ENCODE measurements at regions not wholly inside any gene's neighbourhood (a gene's known extent, or its start where the extent isn't known, plus 50 kb on each side); places are given as distances from the start of the nearest gene placed in this dataset.

DNA sequence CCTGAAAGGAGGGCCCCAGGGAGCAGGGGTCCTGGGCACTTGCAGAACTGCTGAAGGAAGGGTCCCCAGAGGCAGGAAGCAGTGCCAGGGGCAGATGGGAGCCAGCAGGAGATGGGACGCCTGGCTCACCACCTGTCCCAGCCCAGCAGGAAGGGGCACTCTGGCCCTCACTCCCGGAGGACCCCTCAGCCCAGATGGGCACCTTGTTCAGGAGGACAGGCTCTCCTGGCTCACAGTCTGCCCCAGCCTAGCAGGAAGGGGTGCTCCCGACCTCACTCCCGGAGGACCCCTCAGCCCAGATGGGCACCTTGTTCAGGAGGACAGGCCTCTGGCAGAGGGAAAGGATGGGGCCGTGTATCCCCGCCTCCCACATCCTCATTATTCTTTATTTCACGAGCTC is 331.4 kb upstream of the SHH start:
- no peak overlapping the region for H3K4ac ChIP-seq (ENCODE audit: low read depth, low read length)
- no peaks in the 10 kb centered on the region for H3K27me3 ChIP-seq (ENCODE audit: control insufficient read depth, insufficient read depth, low read length)
- H4K8ac ChIP-seq (ENCODE audit: low read depth in 2 of 2, low read length in 2 of 2) = no peak overlapping the region
- H3K4me2 ChIP-seq (ENCODE audit: low read depth, low read length) = no peak overlapping the region
- CTCF ChIA-PET = no interaction called here
- no TSS peak for BruUV-seq (replicated peaks)
- no peak overlapping the region for H2AK5ac ChIP-seq (ENCODE audit: low read depth, low read length)
- in situ Hi-C loops (cut with MboI; ENCODE audit: low sequenced_read_pairs) (no loop called here), intact Hi-C loops (cut with micrococcal nuclease) (no loop called here), dilution Hi-C loops (cut with HindIII; ENCODE audit: low sequenced_read_pairs, unreplicated experiment) (no loop called here)
- H3K36me3 ChIP-seq (ENCODE audit: control insufficient read depth, insufficient read depth, low read length) = no peaks in the 10 kb centered on the region
- H3K9ac ChIP-seq (ENCODE audit: low read depth, low read length) = no peak overlapping the region
- no peaks in the 10 kb centered on the region for H4K20me1 ChIP-seq (ENCODE audit: insufficient read depth, low read length)
- no peak overlapping the region for H3K23ac ChIP-seq (ENCODE audit: low read depth, low read length)
- H3K79me1 ChIP-seq (ENCODE audit: low read depth in 1 of 2, low read length in 2 of 2) = no peaks in the 10 kb centered on the region
- ATAC-seq (ENCODE audit: low read depth) (no peak), DNase-seq (no peak)
- H2BK20ac ChIP-seq (ENCODE audit: low read depth, low read length) = no peak overlapping the region
- H3K14ac ChIP-seq (replicated peaks; ENCODE audit: low read depth, low read length) = no peak overlapping the region
- no peaks in the 10 kb centered on the region for H3K4me1 ChIP-seq (ENCODE audit: control insufficient read depth, insufficient read depth, low read length)
- no peaks in the 10 kb centered on the region for H3K9me1 ChIP-seq (ENCODE audit: insufficient read depth, low read length)
- no peak overlapping the region for H2BK5ac ChIP-seq (ENCODE audit: low read depth, low read length, poor library complexity, severe bottlenecking)
- H4K5ac ChIP-seq (ENCODE audit: low read depth, low read length) = no peak overlapping the region
- 60% methylated on average over 1 of the region's 7 CpGs; no CpG with 5 or more reads in 1 of the 2 experiments for WGBS, 2 experiments (ENCODE audit: extremely low coverage in 2 of 2, insufficient read length in 1 of 2)
- H3K4me3 ChIP-seq (ENCODE audit: insufficient read depth, low read depth, low read length) = no peak overlapping the region
- no peak overlapping the region for H2AK9ac ChIP-seq (replicated peaks; ENCODE audit: low read depth, low read length, poor library complexity)
- no peak overlapping the region for H3K56ac ChIP-seq (ENCODE audit: extremely low read depth, insufficient read depth, low read length)
- no peak overlapping the region for H2BK15ac ChIP-seq (ENCODE audit: low read depth, low read length)
- no peak overlapping the region for H3K27ac ChIP-seq (ENCODE audit: insufficient read depth, low read length)
- H2AFZ ChIP-seq (replicated peaks; ENCODE audit: low read length, poor library complexity) = no peak overlapping the region
- POLR2A ChIA-PET (ENCODE audit: unreplicated experiment) = no interaction called here
- H4K91ac ChIP-seq (ENCODE audit: insufficient read depth, low read depth, low read length) = no peak overlapping the region
- no peak overlapping the region for H3K18ac ChIP-seq (ENCODE audit: low read depth, low read length)
- H3K9me3 ChIP-seq (ENCODE audit: control insufficient read depth, insufficient read depth, low read length) = peaks cover 49% of the 10 kb centered on the region
- H2BK120ac ChIP-seq (ENCODE audit: low read depth, low read length) = no peak overlapping the region
- TF ChIP-seq, protein P1, sequence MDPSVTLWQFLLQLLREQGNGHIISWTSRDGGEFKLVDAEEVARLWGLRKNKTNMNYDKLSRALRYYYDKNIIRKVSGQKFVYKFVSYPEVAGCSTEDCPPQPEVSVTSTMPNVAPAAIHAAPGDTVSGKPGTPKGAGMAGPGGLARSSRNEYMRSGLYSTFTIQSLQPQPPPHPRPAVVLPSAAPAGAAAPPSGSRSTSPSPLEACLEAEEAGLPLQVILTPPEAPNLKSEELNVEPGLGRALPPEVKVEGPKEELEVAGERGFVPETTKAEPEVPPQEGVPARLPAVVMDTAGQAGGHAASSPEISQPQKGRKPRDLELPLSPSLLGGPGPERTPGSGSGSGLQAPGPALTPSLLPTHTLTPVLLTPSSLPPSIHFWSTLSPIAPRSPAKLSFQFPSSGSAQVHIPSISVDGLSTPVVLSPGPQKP (IDR thresholded peaks at IDR 0.05; ENCODE audit: borderline replicate concordance, low read depth, low read length) = no peak
- TF ChIP-seq MAZ (IDR thresholded peaks at IDR 0.05; ENCODE audit: borderline replicate concordance, low read depth, low read length) (no peak), FOS (IDR thresholded peaks at IDR 0.05; ENCODE audit: low read depth, low read length) (no peak), MAFK (IDR thresholded peaks at IDR 0.05; ENCODE audit: low read depth, low read length) (no peak), RAD21 (IDR thresholded peaks at IDR 0.05; ENCODE audit: low read length) (no peak), CEBPB (IDR thresholded peaks at IDR 0.05; ENCODE audit: low read depth, low read length) (no peak), MXI1 (IDR thresholded peaks at IDR 0.05; ENCODE audit: borderline replicate concordance, low read depth, low read length) (no peak), BHLHE40 (IDR thresholded peaks at IDR 0.05; ENCODE audit: low read depth, low read length) (no peak), SMC3 (IDR thresholded peaks at IDR 0.05; ENCODE audit: low read depth, low read length) (no peak), NFE2L2 (IDR thresholded peaks at IDR 0.05; ENCODE audit: low read depth, low read length) (no peak), POLR2A (IDR thresholded peaks at IDR 0.05; ENCODE audit: low read depth, low read length) (no peak)
- TF ChIP-seq, protein P2, sequence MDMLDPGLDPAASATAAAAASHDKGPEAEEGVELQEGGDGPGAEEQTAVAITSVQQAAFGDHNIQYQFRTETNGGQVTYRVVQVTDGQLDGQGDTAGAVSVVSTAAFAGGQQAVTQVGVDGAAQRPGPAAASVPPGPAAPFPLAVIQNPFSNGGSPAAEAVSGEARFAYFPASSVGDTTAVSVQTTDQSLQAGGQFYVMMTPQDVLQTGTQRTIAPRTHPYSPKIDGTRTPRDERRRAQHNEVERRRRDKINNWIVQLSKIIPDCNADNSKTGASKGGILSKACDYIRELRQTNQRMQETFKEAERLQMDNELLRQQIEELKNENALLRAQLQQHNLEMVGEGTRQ (IDR thresholded peaks at IDR 0.05; ENCODE audit: low read depth, low read length) = no peak
